Retinal pigment epithelial cell (primary cell): ENCODE measurements at regions not wholly inside any gene's neighbourhood (a gene's known extent, or its start where the extent isn't known, plus 50 kb on each side); places are given as distances from the start of the nearest gene placed in this dataset.

ENCODE experiments used
- DNase-seq: peaks from one replicate; pipeline ENCODE4 v3.0.0-alpha.2; 2010; ENCODE audit warnings: low read depth
- H3K4me3 ChIP-seq: 2 replicates; pipeline ENCODE4 v1.5.1; 2011; ENCODE audit warnings: mild to moderate bottlenecking, low read length, control low read depth, moderate library complexity
- TF ChIP-seq, protein P1 (sequence below): conservative IDR thresholded peaks from 2 replicates; pipeline ENCODE4 v1.5.1; 2011; ENCODE audit warnings: low read depth, low read length, control low read depth, inconsistent platforms

DNA sequence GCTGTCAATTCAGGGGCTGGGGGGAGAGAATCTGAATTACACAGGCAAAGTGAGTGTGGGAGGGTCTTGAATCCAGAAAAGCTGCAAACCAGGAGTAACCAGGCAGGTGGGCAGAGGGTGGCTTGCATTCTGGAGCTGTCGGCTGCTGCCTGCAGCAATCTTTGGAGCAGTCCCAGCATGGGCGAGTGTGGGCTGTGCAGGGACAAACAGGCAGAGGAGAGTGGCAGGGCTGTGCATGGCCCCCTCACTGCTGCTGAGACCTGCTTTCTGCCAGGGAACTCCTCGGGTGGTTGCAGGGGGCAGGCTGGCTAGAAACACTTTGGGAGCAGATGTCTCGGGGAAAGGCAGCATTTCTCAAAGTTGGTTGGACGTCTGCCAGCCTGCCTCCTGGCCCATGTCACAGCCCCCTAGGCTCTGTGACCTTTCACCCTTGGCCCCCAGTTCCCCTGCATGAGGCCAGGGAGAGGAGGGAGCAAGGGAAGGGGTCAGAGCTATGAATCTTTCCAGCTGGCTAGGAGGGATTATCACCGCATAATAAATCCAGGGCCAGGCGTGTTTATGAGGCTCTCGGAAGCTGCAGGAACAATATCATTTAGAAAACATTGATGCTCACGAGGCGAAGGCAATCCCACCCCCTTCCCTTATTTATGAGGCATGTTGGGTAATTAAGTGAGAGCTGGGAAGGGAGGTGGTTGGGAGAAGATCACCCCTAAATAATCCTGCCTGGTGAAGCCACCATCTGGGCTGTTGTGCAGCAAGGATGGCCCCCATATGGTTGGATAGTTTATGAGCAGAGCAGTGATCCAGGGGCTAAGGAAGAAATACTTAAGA, 212.3 kb upstream of the NCAM1 start:
- TF ChIP-seq, protein P1, sequence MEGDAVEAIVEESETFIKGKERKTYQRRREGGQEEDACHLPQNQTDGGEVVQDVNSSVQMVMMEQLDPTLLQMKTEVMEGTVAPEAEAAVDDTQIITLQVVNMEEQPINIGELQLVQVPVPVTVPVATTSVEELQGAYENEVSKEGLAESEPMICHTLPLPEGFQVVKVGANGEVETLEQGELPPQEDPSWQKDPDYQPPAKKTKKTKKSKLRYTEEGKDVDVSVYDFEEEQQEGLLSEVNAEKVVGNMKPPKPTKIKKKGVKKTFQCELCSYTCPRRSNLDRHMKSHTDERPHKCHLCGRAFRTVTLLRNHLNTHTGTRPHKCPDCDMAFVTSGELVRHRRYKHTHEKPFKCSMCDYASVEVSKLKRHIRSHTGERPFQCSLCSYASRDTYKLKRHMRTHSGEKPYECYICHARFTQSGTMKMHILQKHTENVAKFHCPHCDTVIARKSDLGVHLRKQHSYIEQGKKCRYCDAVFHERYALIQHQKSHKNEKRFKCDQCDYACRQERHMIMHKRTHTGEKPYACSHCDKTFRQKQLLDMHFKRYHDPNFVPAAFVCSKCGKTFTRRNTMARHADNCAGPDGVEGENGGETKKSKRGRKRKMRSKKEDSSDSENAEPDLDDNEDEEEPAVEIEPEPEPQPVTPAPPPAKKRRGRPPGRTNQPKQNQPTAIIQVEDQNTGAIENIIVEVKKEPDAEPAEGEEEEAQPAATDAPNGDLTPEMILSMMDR, result no peak
- no peak for DNase-seq
- no peak overlapping the region for H3K4me3 ChIP-seq

DNA sequence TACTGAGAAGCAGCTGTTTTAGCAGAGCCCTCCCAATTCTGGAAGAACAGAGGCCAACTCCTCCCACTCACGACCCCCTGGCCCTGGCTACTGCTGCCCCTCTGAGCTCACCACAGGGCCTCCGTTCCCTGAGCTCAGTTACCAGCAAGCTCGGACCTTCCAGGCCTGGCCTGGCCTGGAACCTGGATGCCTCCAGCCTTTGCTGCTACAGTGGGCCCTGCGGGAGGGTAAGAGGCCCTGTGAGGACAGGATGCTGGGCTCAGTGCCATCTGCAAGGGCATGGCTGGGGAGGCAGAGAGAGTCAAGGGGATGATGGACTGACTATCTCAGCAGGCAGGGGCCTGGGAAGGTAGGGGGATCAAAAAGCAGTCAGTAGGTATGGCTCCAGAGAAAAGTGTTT, 209.9 kb upstream of the NCAM1 start:
- DNase-seq, result no peak
- TF ChIP-seq, protein P1, result no peak
- H3K4me3 ChIP-seq, result no peak overlapping the region

DNA sequence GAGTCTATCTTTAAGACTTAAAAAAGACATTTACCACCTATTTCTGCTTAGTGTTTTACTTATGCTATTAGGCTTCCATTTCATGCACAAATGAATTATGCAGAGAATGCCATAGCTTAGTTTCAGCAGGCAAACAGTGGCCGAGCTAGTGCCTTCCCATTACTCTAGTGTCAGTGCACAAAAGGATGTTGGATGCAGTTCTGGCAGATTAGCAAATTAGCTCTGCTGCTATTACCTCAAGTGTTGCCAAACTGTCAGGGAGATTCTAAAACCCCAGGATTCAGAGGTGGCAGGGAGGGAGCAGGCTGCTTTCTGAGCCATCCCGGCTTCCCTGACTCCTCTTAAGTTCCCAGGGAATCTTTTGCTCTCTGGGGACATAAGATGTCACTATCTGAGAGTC, 209.4 kb upstream of the NCAM1 start:
- TF ChIP-seq, protein P1, result no peak
- DNase-seq, result no peak
- no peak overlapping the region for H3K4me3 ChIP-seq

DNA sequence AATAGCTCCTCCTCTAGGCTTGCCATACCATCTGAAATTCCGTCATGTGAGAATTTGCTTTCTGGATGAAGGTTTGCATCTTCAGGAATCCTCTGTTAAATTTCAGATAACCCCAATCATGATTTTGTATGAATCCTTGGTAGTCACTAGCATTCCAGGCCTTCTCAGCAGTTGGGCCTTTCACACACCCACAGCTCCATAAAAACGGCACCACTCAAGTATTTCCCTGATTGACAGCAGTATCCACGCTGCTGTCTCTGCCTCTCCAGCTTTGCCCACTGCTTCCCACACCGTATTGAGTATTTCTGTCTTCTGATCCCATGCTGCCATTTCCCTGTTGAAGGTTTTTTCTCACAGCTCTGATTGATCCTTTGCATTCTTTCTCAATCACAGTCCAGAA, 208.7 kb upstream of the NCAM1 start:
- DNase-seq, result no peak
- TF ChIP-seq, protein P1, result no peak
- no peak overlapping the region for H3K4me3 ChIP-seq

DNA sequence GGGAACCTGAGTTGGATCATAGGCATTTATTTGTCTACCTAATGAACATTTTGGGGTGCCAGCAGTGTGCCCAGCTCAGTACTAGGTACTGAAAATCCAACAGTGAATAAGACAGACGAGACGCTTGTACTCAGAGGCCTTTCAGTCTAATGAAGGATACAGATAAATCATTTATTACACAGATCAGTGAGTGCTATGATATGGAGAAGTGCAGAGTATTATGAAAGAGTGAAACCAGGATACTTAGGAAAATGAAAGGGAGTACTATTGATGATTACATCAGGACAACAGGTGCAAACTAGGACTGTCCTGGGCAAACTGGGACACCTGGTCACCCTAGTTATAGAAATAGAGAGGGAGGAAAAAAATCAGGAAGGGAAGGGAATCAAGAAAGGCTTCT, 207.5 kb upstream of the NCAM1 start:
- TF ChIP-seq, protein P1, result no peak

DNA sequence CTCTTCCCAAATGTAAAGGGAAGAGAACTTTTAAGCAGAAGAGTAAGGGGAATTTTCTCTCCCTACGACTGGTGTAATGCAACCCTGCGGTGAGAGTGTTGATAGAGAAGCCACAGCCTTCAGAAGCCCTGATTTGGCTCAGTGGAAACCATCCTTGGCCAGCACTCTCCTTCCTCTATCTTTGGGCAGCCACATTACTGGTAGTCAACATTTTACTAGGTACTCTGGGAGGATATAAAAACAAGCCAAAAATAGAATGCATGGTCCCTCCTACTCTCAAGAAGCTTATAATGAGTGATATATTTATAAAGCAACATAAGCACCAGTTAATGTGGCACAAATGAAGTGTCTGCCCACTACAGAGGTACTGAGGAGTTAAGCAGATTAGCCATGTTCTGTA, 201.8 kb upstream of the NCAM1 start:
- no peak for DNase-seq
- H3K4me3 ChIP-seq, result no peak overlapping the region
- TF ChIP-seq, protein P1, result no peak

More for the DNA sequence above, 207.5 kb upstream of the NCAM1 start:
- DNase-seq, result no peak
- H3K4me3 ChIP-seq, result no peak overlapping the region

DNA sequence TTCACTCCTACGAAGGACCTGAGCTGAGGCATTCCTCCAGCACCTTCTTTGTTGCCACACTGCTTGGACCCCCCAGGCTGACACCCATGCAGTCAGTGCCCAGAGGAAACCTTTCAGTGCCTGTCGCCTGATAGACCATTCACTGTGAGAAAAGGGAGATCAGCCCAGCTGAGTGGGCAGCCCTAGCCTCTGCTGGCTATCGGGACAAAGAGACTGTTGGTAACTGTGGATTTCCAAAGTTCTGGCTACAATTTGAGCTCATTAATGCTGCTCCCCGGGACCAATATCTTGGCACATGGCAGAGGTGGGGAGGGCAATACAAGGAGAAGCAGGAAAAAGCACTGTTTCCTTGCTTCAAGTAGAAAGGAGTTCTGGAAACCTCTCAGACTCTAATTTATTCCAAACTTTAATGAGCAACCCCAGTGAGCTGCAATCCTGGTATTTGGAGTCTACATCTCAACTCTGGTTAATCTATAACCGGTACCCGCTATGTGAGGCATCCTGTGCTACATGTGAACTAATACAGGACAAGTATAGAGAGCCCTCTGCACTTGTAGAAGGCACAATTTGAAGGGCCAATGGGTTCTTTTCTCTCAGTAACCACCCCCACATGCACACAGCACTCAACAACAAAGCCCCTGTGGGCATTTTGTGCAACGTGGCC, 200.7 kb upstream of the NCAM1 start:
- TF ChIP-seq, protein P1, result no peak
- no peak overlapping the region for H3K4me3 ChIP-seq
- DNase-seq, result no peak
